Fibroblast of lung (primary cell): ENCODE measurements at regions not wholly inside any gene's neighbourhood (a gene's known extent, or its start where the extent isn't known, plus 50 kb on each side); places are given as distances from the start of the nearest gene placed in this dataset.

ENCODE experiments used
- DNase-seq, 2 donors: peaks; one replicate each; pipeline versions ENCODE4 v3.0.0 to v3.0.0-alpha.2; 2010; ENCODE audit warnings: low read depth in 2 of 2
- H2AFZ ChIP-seq: 2 replicates; pipeline ENCODE4 v1.5.1; 2012; ENCODE audit warnings: low read length, control low read depth, inconsistent platforms
- H3K27ac ChIP-seq: 2 replicates; pipeline ENCODE4 v1.5.1; 2011; ENCODE audit warnings: low read length, control low read depth; ENCODE audit not compliant: insufficient read depth
- H3K27me3 ChIP-seq: 2 replicates; pipeline ENCODE4 v1.5.1; 2011; ENCODE audit warnings: mild to moderate bottlenecking, low read length; ENCODE audit not compliant: control insufficient read depth, insufficient read depth
- H3K36me3 ChIP-seq: 2 replicates; pipeline ENCODE4 v1.5.1; 2011; ENCODE audit warnings: low read length; ENCODE audit not compliant: control insufficient read depth, insufficient read depth
- H3K4me1 ChIP-seq: 2 replicates; pipeline ENCODE4 v1.5.1; 2011; ENCODE audit warnings: low read length; ENCODE audit not compliant: control insufficient read depth, insufficient read depth; ENCODE audit errors: extremely low read depth
- H3K4me2 ChIP-seq: 2 replicates; pipeline ENCODE4 v1.5.1; 2011; ENCODE audit warnings: low read length, control low read depth; ENCODE audit not compliant: insufficient read depth; ENCODE audit errors: extremely low read depth
- H3K4me3 ChIP-seq, 4 experiments: fragments of 200-600 bp in 1 of 4; sonication (generic) in 1 of 4; replicated peaks in 1 of 4; 2 replicates each; pipeline ENCODE4 v1.5.1; 2011 to 2016; ENCODE audit warnings: low read length in 4 of 4, low read depth in 3 of 4, mild to moderate bottlenecking in 3 of 4, control low read depth in 2 of 4, inconsistent platforms in 1 of 4, mixed read lengths in 1 of 4; ENCODE audit not compliant: insufficient read depth in 1 of 4; ENCODE audit errors: control extremely low read depth in 1 of 4
- H3K79me2 ChIP-seq: 2 replicates; pipeline ENCODE4 v1.5.1; 2012; ENCODE audit warnings: mild to moderate bottlenecking, low read length, inconsistent platforms; ENCODE audit not compliant: control insufficient read depth, insufficient read depth
- H3K9ac ChIP-seq: 2 replicates; pipeline ENCODE4 v1.5.1; 2011; ENCODE audit warnings: mild to moderate bottlenecking, low read length, control low read depth; ENCODE audit not compliant: insufficient read depth
- H3K9me3 ChIP-seq: 2 replicates; pipeline ENCODE4 v1.5.1; 2012; ENCODE audit warnings: low read depth, low read length; ENCODE audit not compliant: control insufficient read depth, insufficient read depth
- H4K20me1 ChIP-seq: 2 replicates; pipeline ENCODE4 v1.5.1; 2011; ENCODE audit warnings: low read length; ENCODE audit not compliant: control insufficient read depth, insufficient read depth; ENCODE audit errors: extremely low read depth
- CTCF ChIP-seq, 2 donors: IDR thresholded peaks in 1 of 2; conservative IDR thresholded peaks in 1 of 2; 1 replicate in 1 of 2; 2 replicates in 1 of 2; pipeline ENCODE4 v1.5.1; 2011 to 2012; ENCODE audit warnings: low read length in 2 of 2, control low read depth in 1 of 2, inconsistent platforms in 1 of 2, low read depth in 1 of 2, mild to moderate bottlenecking in 1 of 2
- EZH2 ChIP-seq: IDR thresholded peaks from 2 replicates; pipeline ENCODE4 v1.5.1; 2012; ENCODE audit warnings: low read length, control low read depth, mild to moderate bottlenecking; ENCODE audit errors: missing control alignments

- Histone ChIP-seq H3K4me1 (peaks cover 10% of the 10 kb centered on the region), H2AFZ (no peak overlapping the region), H3K36me3 (no peaks in the 10 kb centered on the region), H3K4me2 (peak overlapping the region; percentile 5), H3K9me3 (no peaks in the 10 kb centered on the region), H3K9ac (no peak overlapping the region), H3K4me3 (no peak overlapping the region), H3K27ac (no peak overlapping the region), H4K20me1 (no peaks in the 10 kb centered on the region), H3K79me2 (no peaks in the 10 kb centered on the region), H3K27me3 (no peaks in the 10 kb centered on the region)
- DNase-seq, result peak in 1 of 2 donors; percentile 30
- TF ChIP-seq CTCF (conservative IDR thresholded peaks at IDR 0.05 in 1 of 2, IDR thresholded peaks at IDR 0.05 in 1 of 2; ENCODE audit: low read depth in 1 of 2, low read length in 2 of 2), result no peak
- no peak for TF ChIP-seq EZH2
These were observed 216.0 kb downstream of the RAD51AP2 start for GRCh38 chr2:17302281-17302680.

GRCh38 chr2:17301437-17301836 lies 216.8 kb downstream of the RAD51AP2 start:
- no peaks in the 10 kb centered on the region for H3K79me2 ChIP-seq
- no peak overlapping the region for H3K27ac ChIP-seq
- no peak overlapping the region for H3K4me2 ChIP-seq
- no peak overlapping the region for H3K9ac ChIP-seq
- TF ChIP-seq EZH2 (no peak), CTCF (conservative IDR thresholded peaks at IDR 0.05 in 1 of 2, IDR thresholded peaks at IDR 0.05 in 1 of 2; ENCODE audit: low read depth in 1 of 2, low read length in 2 of 2) (no peak)
- no peak overlapping the region for H2AFZ ChIP-seq
- H3K36me3 ChIP-seq, result no peaks in the 10 kb centered on the region
- no peak overlapping the region for H3K4me3 ChIP-seq
- H3K27me3 ChIP-seq, result no peaks in the 10 kb centered on the region
- H3K9me3 ChIP-seq, result no peaks in the 10 kb centered on the region
- no peaks in the 10 kb centered on the region for H4K20me1 ChIP-seq
- no peak for DNase-seq
- H3K4me1 ChIP-seq, result peaks cover 10% of the 10 kb centered on the region

- peak; percentile 90 for DNase-seq
- peak overlapping the region; percentile 26 for H3K27ac ChIP-seq
These were observed 218.2 kb downstream of the RAD51AP2 start for GRCh38 chr2:17299891-17300540.

More at GRCh38 chr2:17299891-17300540, 218.2 kb downstream of the RAD51AP2 start:
- Histone ChIP-seq H2AFZ (no peak overlapping the region), H3K4me2 (no peak overlapping the region), H4K20me1 (no peaks in the 10 kb centered on the region), H3K9ac (no peak overlapping the region), H3K27me3 (no peaks in the 10 kb centered on the region), H3K4me1 (peaks cover 10% of the 10 kb centered on the region), H3K9me3 (no peaks in the 10 kb centered on the region), H3K4me3 (no peak overlapping the region), H3K79me2 (no peaks in the 10 kb centered on the region), H3K36me3 (no peaks in the 10 kb centered on the region)
- TF ChIP-seq CTCF (conservative IDR thresholded peaks at IDR 0.05 in 1 of 2, IDR thresholded peaks at IDR 0.05 in 1 of 2; ENCODE audit: low read depth in 1 of 2, low read length in 2 of 2) (no peak), EZH2 (no peak)
